Thymus (tissue), 11 donors: ENCODE measurements at regions not wholly inside any gene's neighbourhood (a gene's known extent, or its start where the extent isn't known, plus 50 kb on each side); places are given as distances from the start of the nearest gene placed in this dataset.
"Not testable (repeated sequence)": the region's sequence is repeated elsewhere in the genome, so short reads cannot be mapped to it uniquely, and the experiment has no call there.

Experiments used
- DNase-seq, 9 donors: peaks; one replicate each; pipeline ENCODE4 v3.0.0-alpha.2; 2013; ENCODE audit warnings: low spot score in 9 of 9, low read depth in 6 of 9, missing footprints in 1 of 9
- H3K27ac ChIP-seq, 2 donors: one replicate each; pipeline ENCODE4 v1.5.1; 2013; ENCODE audit warnings: control low read depth in 1 of 2, low read depth in 1 of 2, low read length in 1 of 2, mild to moderate bottlenecking in 1 of 2, moderate library complexity in 1 of 2
- H3K27me3 ChIP-seq, 2 donors: one replicate each; pipeline ENCODE4 v1.5.1; 2013; ENCODE audit warnings: low read length in 1 of 2; ENCODE audit not compliant: control insufficient read depth in 2 of 2, insufficient read depth in 1 of 2
- H3K36me3 ChIP-seq, 2 donors: one replicate each; pipeline ENCODE4 v1.5.1; 2013; ENCODE audit warnings: low read length in 1 of 2, mild to moderate bottlenecking in 1 of 2, moderate library complexity in 1 of 2; ENCODE audit not compliant: control insufficient read depth in 2 of 2, insufficient read depth in 2 of 2
- H3K4me1 ChIP-seq, 2 donors: one replicate each; pipeline ENCODE4 v1.5.1; 2013; ENCODE audit warnings: low read length in 2 of 2; ENCODE audit not compliant: control insufficient read depth in 2 of 2, insufficient read depth in 2 of 2
- H3K4me3 ChIP-seq, 2 donors: one replicate each; pipeline ENCODE4 v1.5.1; 2013; ENCODE audit warnings: low read length in 2 of 2, control low read depth in 1 of 2, mild to moderate bottlenecking in 1 of 2
- H3K9me3 ChIP-seq, 2 donors: one replicate each; pipeline ENCODE4 v1.5.1; 2013; ENCODE audit warnings: low read length in 1 of 2, mild to moderate bottlenecking in 1 of 2; ENCODE audit not compliant: control insufficient read depth in 2 of 2, insufficient read depth in 1 of 2
- WGBS: extraction: QIAGEN DNeasy Blood & Tissue Kit; methylation state at CpG from one replicate; pipeline ENCODE4 v1.1.7; 2013; 5-methylcytosine and 5-hydroxymethylcytosine counted together
- donor health status: healthy.

- H3K27me3 ChIP-seq, result no peaks in the 10 kb centered on the region
- WGBS, result 81% methylated on average over 7 of the region's 7 CpGs
- H3K4me3 ChIP-seq, result no peak overlapping the region
- H3K4me1 ChIP-seq, result peaks cover 0 to 5% of the 10 kb centered on the region in 2 donors
- DNase-seq, result no peak
- H3K9me3 ChIP-seq, result no peaks in the 10 kb centered on the region
- H3K27ac ChIP-seq, result no peak overlapping the region
- H3K36me3 ChIP-seq, result no peaks in the 10 kb centered on the region
Observed at GRCh38 chr9:106773750-106774149, 89.2 kb upstream of the ZNF462 start.

- H3K27me3 ChIP-seq, result no peaks in the 10 kb centered on the region
- 97% methylated on average over 3 of the region's 3 CpGs for WGBS
- H3K4me1 ChIP-seq, result peaks cover 0 to 5% of the 10 kb centered on the region in 2 donors
- no peak for DNase-seq
- H3K27ac ChIP-seq, result no peak overlapping the region
- no peaks in the 10 kb centered on the region for H3K9me3 ChIP-seq
- no peaks in the 10 kb centered on the region for H3K36me3 ChIP-seq
- no peak overlapping the region for H3K4me3 ChIP-seq
Observed at GRCh38 chr9:106775960-106776359, 87.0 kb upstream of the ZNF462 start.

- Histone ChIP-seq H3K27ac (no peak overlapping the region), H3K4me3 (no peak overlapping the region), H3K9me3 (no peaks in the 10 kb centered on the region), H3K4me1 (no peaks in the 10 kb centered on the region), H3K27me3 (no peaks in the 10 kb centered on the region), H3K36me3 (no peaks in the 10 kb centered on the region)
- no peak for DNase-seq
Observed at GRCh38 chr9:106779796-106780195, 83.2 kb upstream of the ZNF462 start.

GRCh38 chr9:106783121-106783520 is 79.8 kb upstream of the ZNF462 start:
- no peak overlapping the region for H3K4me3 ChIP-seq
- H3K27ac ChIP-seq, result no peak overlapping the region
- no peaks in the 10 kb centered on the region for H3K36me3 ChIP-seq
- no peaks in the 10 kb centered on the region for H3K4me1 ChIP-seq
- DNase-seq, result no peak
- H3K9me3 ChIP-seq, result no peaks in the 10 kb centered on the region
- 93% methylated on average over 1 of the region's 1 CpG for WGBS
- no peaks in the 10 kb centered on the region for H3K27me3 ChIP-seq

- H3K4me3 ChIP-seq, result no peak overlapping the region
- no peak overlapping the region for H3K27ac ChIP-seq
- no peak for DNase-seq
- no peaks in the 10 kb centered on the region for H3K36me3 ChIP-seq
- no peaks in the 10 kb centered on the region for H3K4me1 ChIP-seq
- WGBS, result 97% methylated on average over 3 of the region's 3 CpGs
- H3K27me3 ChIP-seq, result no peaks in the 10 kb centered on the region
- no peaks in the 10 kb centered on the region for H3K9me3 ChIP-seq
Observed at GRCh38 chr9:106784076-106784475, 78.9 kb upstream of the ZNF462 start.

GRCh38 chr9:106785200-106785599 is 77.8 kb upstream of the ZNF462 start:
- no peaks in the 10 kb centered on the region for H3K4me1 ChIP-seq
- no peaks in the 10 kb centered on the region for H3K36me3 ChIP-seq
- WGBS, result 97% methylated on average over 3 of the region's 3 CpGs
- DNase-seq, result no peak
- no peak overlapping the region for H3K27ac ChIP-seq
- no peaks in the 10 kb centered on the region for H3K9me3 ChIP-seq
- no peak overlapping the region for H3K4me3 ChIP-seq
- no peaks in the 10 kb centered on the region for H3K27me3 ChIP-seq

- H3K9me3 ChIP-seq, DNase-seq, H3K27me3 ChIP-seq, H3K36me3 ChIP-seq, H3K4me1 ChIP-seq, H3K27ac ChIP-seq, H3K4me3 ChIP-seq: not testable (repeated sequence)
- WGBS, result 50% methylated on average over 2 of the region's 2 CpGs
Observed at GRCh38 chr9:106788021-106788420, 74.9 kb upstream of the ZNF462 start.

GRCh38 chr9:106795031-106795430 is 67.9 kb upstream of the ZNF462 start:
- WGBS, result 95% methylated on average over 4 of the region's 4 CpGs
- DNase-seq, result no peak
- H3K27ac ChIP-seq, result no peak overlapping the region
- no peaks in the 10 kb centered on the region for H3K9me3 ChIP-seq
- no peaks in the 10 kb centered on the region for H3K4me1 ChIP-seq
- no peaks in the 10 kb centered on the region for H3K36me3 ChIP-seq
- H3K4me3 ChIP-seq, result no peak overlapping the region
- no peaks in the 10 kb centered on the region for H3K27me3 ChIP-seq

GRCh38 chr9:106796771-106797170 is 66.2 kb upstream of the ZNF462 start:
- H3K4me3 ChIP-seq, result no peak overlapping the region
- H3K27ac ChIP-seq, result no peak overlapping the region
- H3K4me1 ChIP-seq, result no peaks in the 10 kb centered on the region
- H3K36me3 ChIP-seq, result no peaks in the 10 kb centered on the region
- no peaks in the 10 kb centered on the region for H3K9me3 ChIP-seq
- H3K27me3 ChIP-seq, result no peaks in the 10 kb centered on the region
- no peak for DNase-seq

- Histone ChIP-seq H3K27ac (no peak overlapping the region), H3K4me1 (no peaks in the 10 kb centered on the region), H3K9me3 (no peaks in the 10 kb centered on the region), H3K27me3 (no peaks in the 10 kb centered on the region), H3K36me3 (no peaks in the 10 kb centered on the region), H3K4me3 (no peak overlapping the region)
- 96% methylated on average over 2 of the region's 2 CpGs for WGBS
- no peak for DNase-seq
Observed at GRCh38 chr9:106797299-106797698, 65.7 kb upstream of the ZNF462 start.
